SK-N-SH (cell line): ENCODE measurements at regions not wholly inside any gene's neighbourhood (a gene's known extent, or its start where the extent isn't known, plus 50 kb on each side); places are given as distances from the start of the nearest gene placed in this dataset.

ENCODE experiments used
- JUND ChIP-seq: IDR thresholded peaks from 2 replicates; pipeline ENCODE4 v1.4.0; 2012
- POLR2AphosphoS5 ChIP-seq: IDR thresholded peaks from 2 replicates; pipeline ENCODE4 v1.6.1; 2012; ENCODE audit warnings: low read depth, low read length
- RCOR1 ChIP-seq: fragments of 150-350 bp; IDR thresholded peaks from 2 replicates; pipeline ENCODE4 v1.6.1; 2017; ENCODE audit warnings: antibody characterized with exemption, low read length
- TEAD4 ChIP-seq: IDR thresholded peaks from 2 replicates; pipeline ENCODE4 v1.4.0; 2012; ENCODE audit warnings: mild to moderate bottlenecking, borderline replicate concordance; ENCODE audit not compliant: insufficient read depth
- TF ChIP-seq, protein P1 (sequence below): IDR thresholded peaks from 2 replicates; pipeline ENCODE4 v1.6.1; 2012; ENCODE audit warnings: mild to moderate bottlenecking, low read depth, low read length, moderate library complexity
- TF ChIP-seq, protein P2 (sequence below): IDR thresholded peaks from 2 replicates; pipeline ENCODE4 v1.4.0; 2012; ENCODE audit warnings: low read depth
- TF ChIP-seq, protein P3 (sequence below): fragments of 200-600 bp; sonication (generic); IDR thresholded peaks from 2 replicates; pipeline ENCODE4 v1.6.1; 2017; ENCODE audit warnings: antibody characterized with exemption, mild to moderate bottlenecking, moderate library complexity
- TF ChIP-seq, protein P4 (sequence below): fragments of 150-350 bp; IDR thresholded peaks from 2 replicates; pipeline ENCODE4 v1.6.1; 2017; ENCODE audit warnings: antibody characterized with exemption, low read length, low read depth, borderline replicate concordance

DNA sequence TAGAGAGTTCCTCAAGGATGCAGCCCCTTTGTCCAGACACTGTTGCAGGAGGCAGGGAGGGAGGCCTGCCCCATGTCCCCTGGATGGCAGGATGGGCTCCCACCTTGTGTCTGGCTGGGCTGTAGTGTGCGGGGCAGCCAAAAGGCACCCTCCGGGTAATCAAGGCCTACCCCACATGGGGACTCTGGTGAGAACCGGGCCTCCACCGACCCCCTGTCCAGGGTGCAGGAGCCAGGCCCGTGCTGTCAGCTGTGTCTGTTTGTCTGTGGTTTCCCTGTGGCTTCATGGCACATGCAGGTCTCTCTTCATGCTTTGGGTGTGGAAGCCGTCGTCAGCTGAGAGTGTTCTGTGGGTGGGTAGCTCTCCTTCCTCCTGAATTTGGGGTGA lies 1240.9 kb downstream of the BRD1 start:
- TF ChIP-seq, protein P1, sequence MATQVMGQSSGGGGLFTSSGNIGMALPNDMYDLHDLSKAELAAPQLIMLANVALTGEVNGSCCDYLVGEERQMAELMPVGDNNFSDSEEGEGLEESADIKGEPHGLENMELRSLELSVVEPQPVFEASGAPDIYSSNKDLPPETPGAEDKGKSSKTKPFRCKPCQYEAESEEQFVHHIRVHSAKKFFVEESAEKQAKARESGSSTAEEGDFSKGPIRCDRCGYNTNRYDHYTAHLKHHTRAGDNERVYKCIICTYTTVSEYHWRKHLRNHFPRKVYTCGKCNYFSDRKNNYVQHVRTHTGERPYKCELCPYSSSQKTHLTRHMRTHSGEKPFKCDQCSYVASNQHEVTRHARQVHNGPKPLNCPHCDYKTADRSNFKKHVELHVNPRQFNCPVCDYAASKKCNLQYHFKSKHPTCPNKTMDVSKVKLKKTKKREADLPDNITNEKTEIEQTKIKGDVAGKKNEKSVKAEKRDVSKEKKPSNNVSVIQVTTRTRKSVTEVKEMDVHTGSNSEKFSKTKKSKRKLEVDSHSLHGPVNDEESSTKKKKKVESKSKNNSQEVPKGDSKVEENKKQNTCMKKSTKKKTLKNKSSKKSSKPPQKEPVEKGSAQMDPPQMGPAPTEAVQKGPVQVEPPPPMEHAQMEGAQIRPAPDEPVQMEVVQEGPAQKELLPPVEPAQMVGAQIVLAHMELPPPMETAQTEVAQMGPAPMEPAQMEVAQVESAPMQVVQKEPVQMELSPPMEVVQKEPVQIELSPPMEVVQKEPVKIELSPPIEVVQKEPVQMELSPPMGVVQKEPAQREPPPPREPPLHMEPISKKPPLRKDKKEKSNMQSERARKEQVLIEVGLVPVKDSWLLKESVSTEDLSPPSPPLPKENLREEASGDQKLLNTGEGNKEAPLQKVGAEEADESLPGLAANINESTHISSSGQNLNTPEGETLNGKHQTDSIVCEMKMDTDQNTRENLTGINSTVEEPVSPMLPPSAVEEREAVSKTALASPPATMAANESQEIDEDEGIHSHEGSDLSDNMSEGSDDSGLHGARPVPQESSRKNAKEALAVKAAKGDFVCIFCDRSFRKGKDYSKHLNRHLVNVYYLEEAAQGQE: no peak
- TF ChIP-seq, protein P2, sequence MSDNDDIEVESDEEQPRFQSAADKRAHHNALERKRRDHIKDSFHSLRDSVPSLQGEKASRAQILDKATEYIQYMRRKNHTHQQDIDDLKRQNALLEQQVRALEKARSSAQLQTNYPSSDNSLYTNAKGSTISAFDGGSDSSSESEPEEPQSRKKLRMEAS: no peak
- no peak for TF ChIP-seq POLR2AphosphoS5
- no peak for TF ChIP-seq JUND
- no peak for TF ChIP-seq RCOR1
- TF ChIP-seq, protein P3, sequence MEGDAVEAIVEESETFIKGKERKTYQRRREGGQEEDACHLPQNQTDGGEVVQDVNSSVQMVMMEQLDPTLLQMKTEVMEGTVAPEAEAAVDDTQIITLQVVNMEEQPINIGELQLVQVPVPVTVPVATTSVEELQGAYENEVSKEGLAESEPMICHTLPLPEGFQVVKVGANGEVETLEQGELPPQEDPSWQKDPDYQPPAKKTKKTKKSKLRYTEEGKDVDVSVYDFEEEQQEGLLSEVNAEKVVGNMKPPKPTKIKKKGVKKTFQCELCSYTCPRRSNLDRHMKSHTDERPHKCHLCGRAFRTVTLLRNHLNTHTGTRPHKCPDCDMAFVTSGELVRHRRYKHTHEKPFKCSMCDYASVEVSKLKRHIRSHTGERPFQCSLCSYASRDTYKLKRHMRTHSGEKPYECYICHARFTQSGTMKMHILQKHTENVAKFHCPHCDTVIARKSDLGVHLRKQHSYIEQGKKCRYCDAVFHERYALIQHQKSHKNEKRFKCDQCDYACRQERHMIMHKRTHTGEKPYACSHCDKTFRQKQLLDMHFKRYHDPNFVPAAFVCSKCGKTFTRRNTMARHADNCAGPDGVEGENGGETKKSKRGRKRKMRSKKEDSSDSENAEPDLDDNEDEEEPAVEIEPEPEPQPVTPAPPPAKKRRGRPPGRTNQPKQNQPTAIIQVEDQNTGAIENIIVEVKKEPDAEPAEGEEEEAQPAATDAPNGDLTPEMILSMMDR: no peak
- TF ChIP-seq, protein P4, sequence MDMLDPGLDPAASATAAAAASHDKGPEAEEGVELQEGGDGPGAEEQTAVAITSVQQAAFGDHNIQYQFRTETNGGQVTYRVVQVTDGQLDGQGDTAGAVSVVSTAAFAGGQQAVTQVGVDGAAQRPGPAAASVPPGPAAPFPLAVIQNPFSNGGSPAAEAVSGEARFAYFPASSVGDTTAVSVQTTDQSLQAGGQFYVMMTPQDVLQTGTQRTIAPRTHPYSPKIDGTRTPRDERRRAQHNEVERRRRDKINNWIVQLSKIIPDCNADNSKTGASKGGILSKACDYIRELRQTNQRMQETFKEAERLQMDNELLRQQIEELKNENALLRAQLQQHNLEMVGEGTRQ: no peak
- TF ChIP-seq TEAD4: no peak
